ENCODE measurements at regions not wholly inside any gene's neighbourhood (a gene's known extent, or its start where the extent isn't known, plus 50 kb on each side); places are given as distances from the start of the nearest gene placed in this dataset.

GRCh38 chrX:120021927-120022326 is 55.6 kb downstream of the RHOXF2B start:
- Histone ChIP-seq H3K36me3 (no peaks in the 10 kb centered on the region), H3K4me3 (no peak overlapping the region), H3K9me3 (no peaks in the 10 kb centered on the region), H3K27me3 (peaks cover 0 to 19% (median 7%) of the 10 kb centered on the region in 3 donors), H3K4me1 (no peaks in the 10 kb centered on the region), H3K27ac (no peak overlapping the region)
- intact Hi-C loops (cut with DNase I) = no loop called here
- 46 to 54% methylated on average over 3 of the region's 3 CpGs for WGBS, 2 donors
- no peak for DNase-seq
- TF ChIP-seq, protein P1, sequence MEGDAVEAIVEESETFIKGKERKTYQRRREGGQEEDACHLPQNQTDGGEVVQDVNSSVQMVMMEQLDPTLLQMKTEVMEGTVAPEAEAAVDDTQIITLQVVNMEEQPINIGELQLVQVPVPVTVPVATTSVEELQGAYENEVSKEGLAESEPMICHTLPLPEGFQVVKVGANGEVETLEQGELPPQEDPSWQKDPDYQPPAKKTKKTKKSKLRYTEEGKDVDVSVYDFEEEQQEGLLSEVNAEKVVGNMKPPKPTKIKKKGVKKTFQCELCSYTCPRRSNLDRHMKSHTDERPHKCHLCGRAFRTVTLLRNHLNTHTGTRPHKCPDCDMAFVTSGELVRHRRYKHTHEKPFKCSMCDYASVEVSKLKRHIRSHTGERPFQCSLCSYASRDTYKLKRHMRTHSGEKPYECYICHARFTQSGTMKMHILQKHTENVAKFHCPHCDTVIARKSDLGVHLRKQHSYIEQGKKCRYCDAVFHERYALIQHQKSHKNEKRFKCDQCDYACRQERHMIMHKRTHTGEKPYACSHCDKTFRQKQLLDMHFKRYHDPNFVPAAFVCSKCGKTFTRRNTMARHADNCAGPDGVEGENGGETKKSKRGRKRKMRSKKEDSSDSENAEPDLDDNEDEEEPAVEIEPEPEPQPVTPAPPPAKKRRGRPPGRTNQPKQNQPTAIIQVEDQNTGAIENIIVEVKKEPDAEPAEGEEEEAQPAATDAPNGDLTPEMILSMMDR (IDR thresholded peaks at IDR 0.05) = no peak
- no peak for TF ChIP-seq POLR2A (IDR thresholded peaks at IDR 0.05)
- no peak for TF ChIP-seq EP300 (IDR thresholded peaks at IDR 0.05)
- TF ChIP-seq POLR2AphosphoS5 (IDR thresholded peaks at IDR 0.05) = no peak

DNA sequence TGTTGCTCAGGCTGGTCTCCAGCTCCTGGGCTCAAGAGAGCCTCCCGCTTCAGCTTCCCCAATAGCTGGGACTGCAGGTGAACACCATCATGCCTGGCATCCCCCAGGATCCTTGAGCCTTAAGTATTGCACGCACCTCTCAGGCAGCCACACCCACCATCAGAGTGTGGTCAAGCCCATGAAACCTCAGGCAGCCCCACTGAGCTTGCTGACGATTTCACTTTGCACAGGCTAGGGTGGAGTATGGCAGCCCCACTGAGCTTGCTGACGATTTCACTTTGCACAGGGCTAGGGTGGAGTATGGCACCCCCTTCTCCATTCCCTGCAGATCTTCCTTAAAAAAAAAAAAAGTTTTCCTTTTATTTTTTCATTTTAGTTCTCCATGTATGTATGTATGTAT is 57.2 kb downstream of the RHOXF2B start:
- DNase-seq = no peak
- peaks cover 0 to 11% (median 10%) of the 10 kb centered on the region in 4 donors for H3K4me1 ChIP-seq
- no peak overlapping the region for H3K4me3 ChIP-seq
- TF ChIP-seq POLR2AphosphoS5 (IDR thresholded peaks at IDR 0.05) = no peak
- TF ChIP-seq EP300 (IDR thresholded peaks at IDR 0.05) = no peak
- no peak for TF ChIP-seq POLR2A (IDR thresholded peaks at IDR 0.05)
- TF ChIP-seq, protein P1 (IDR thresholded peaks at IDR 0.05) = no peak
- intact Hi-C loops (cut with DNase I) = no loop called here
- WGBS, 2 donors = 65% methylated on average over 4 of the region's 4 CpGs
- H3K27me3 ChIP-seq = peaks cover 0 to 35% (median 21%) of the 10 kb centered on the region in 3 donors
- H3K9me3 ChIP-seq = no peaks in the 10 kb centered on the region
- H3K36me3 ChIP-seq = no peaks in the 10 kb centered on the region
- no peak overlapping the region for H3K27ac ChIP-seq

DNA sequence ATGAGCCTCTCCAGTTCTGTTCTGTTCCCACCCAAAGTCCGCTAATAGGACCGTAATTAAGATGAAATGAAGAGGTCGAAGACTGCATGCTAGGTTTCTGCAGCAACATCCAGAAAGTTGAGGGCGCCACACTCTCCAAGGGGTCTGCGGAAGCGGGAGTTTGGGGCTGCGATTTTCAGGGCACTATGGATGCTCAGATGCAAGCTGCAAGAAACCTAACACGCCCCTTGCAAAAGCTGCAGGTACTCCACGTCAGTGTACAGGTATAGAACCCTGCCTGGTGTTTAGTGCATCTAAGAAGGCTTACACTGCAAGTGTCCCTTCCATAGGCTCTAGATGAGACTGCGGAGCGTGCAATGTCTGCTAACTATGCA is 61.4 kb downstream of the RHOXF2B start:
- Histone ChIP-seq H3K36me3 (no peaks in the 10 kb centered on the region), H3K27ac (no peak overlapping the region), H3K27me3 (peaks cover 0 to 40% (median 21%) of the 10 kb centered on the region in 3 donors), H3K4me3 (peak overlapping the region in 1 of 4 donors; percentile 30), H3K4me1 (peaks cover 0 to 12% (median 10%) of the 10 kb centered on the region in 4 donors), H3K9me3 (no peaks in the 10 kb centered on the region)
- DNase-seq = no peak
- no peak for TF ChIP-seq POLR2AphosphoS5 (IDR thresholded peaks at IDR 0.05)
- TF ChIP-seq, protein P1 (IDR thresholded peaks at IDR 0.05) = no peak
- TF ChIP-seq POLR2A (IDR thresholded peaks at IDR 0.05) = no peak
- TF ChIP-seq EP300 (IDR thresholded peaks at IDR 0.05) = no peak
- WGBS, 2 donors = 8 to 9% methylated on average over 11 of the region's 11 CpGs
- intact Hi-C loops (cut with DNase I) = no loop called here

GRCh38 chrX:120015145-120016067 is 62.1 kb downstream of the RHOXF2B start:
- no peak overlapping the region for H3K27ac ChIP-seq
- peaks cover 0 to 12% (median 10%) of the 10 kb centered on the region in 4 donors for H3K4me1 ChIP-seq
- no peak for TF ChIP-seq POLR2A (IDR thresholded peaks at IDR 0.05)
- H3K4me3 ChIP-seq = peak overlapping the region in 3 of 4 donors; percentile 7 to 34 (median 30)
- H3K27me3 ChIP-seq = peaks cover 0 to 40% (median 21%) of the 10 kb centered on the region in 3 donors
- H3K36me3 ChIP-seq = no peaks in the 10 kb centered on the region
- intact Hi-C loops (cut with DNase I) = no loop called here
- no peaks in the 10 kb centered on the region for H3K9me3 ChIP-seq
- DNase-seq = no peak
- 1 to 2% methylated on average over 58 of the region's 58 CpGs for WGBS, 2 donors

- no peak for DNase-seq
- intact Hi-C loops (cut with DNase I) = no loop called here
- H3K36me3 ChIP-seq = no peaks in the 10 kb centered on the region
- no peaks in the 10 kb centered on the region for H3K9me3 ChIP-seq
- peaks cover 0 to 40% (median 21%) of the 10 kb centered on the region in 3 donors for H3K27me3 ChIP-seq
- WGBS, 2 donors = 29 to 34% methylated on average over 30 of the region's 30 CpGs
- peaks cover 0 to 12% (median 10%) of the 10 kb centered on the region in 4 donors for H3K4me1 ChIP-seq
- peak overlapping the region in 2 of 4 donors; percentile 30 to 34 for H3K4me3 ChIP-seq
- H3K27ac ChIP-seq = no peak overlapping the region
- TF ChIP-seq EP300 (IDR thresholded peaks at IDR 0.05) (no peak), POLR2A (IDR thresholded peaks at IDR 0.05) (no peak), POLR2AphosphoS5 (IDR thresholded peaks at IDR 0.05) (no peak)
- TF ChIP-seq, protein P1 (IDR thresholded peaks at IDR 0.05) = no peak
These were observed 62.9 kb downstream of the RHOXF2B start for GRCh38 chrX:120014354-120015130.

All from sigmoid colon (tissue), 6 donors.